GM21576 (cell line): ENCODE measurements at regions not wholly inside any gene's neighbourhood (a gene's known extent, or its start where the extent isn't known, plus 50 kb on each side); places are given as distances from the start of the nearest gene placed in this dataset.
"Not testable (repeated sequence)": the region's sequence is repeated elsewhere in the genome, so short reads cannot be mapped to it uniquely, and the experiment has no call there.

Experiments
- ATAC-seq: cut with Tn5 transposase; IDR thresholded peaks from one replicate; pipeline ENCODE4 v1.9.1; 2021; ENCODE audit warnings: mild to moderate bottlenecking, moderate library complexity; ENCODE audit not compliant: unreplicated experiment

- ATAC-seq = no peak
These were observed 130.0 kb downstream of the C9orf152 start for GRCh38 chr9:110077925-110078324.

DNA sequence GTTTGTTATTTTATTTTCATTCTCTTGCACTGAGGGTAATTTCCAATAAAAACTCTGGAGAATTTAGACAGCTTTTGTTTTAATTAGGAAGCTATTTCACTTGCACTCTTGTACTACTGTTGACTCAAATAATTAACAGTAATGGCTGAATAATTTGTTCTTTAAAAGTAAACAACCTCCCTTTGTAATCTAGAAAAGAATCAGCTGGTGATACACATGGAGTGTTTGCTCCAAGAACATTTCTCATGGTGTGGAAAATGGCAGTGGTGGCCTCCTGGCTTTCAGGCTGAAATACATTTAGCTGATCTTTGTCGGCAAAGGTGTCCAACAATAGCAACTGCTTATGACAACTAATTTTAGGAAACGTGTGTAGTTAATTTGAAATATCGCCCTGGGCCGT lies 129.4 kb downstream of the C9orf152 start:
- ATAC-seq = no peak

- ATAC-seq = no peak
These were observed 126.6 kb downstream of the C9orf152 start for GRCh38 chr9:110081395-110081794.

DNA sequence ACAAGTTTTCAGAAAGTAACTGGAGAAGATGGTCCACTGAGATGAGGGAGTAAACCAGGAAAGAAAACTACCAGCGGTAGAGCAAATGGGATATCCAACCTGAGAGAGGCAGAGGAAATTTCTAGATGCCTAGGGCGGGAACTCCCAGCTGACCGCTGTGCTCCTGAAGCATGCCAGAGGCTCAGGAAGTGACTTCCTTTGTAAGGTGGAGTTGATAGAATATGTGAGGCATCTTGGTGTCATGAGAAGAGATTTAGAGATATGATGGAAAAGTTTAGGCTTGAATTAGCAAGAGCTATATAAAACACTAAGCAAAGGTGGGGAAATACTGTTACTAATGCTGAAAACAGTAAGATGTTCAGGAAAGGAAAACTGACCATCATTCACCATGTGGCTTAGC lies 124.1 kb downstream of the C9orf152 start:
- ATAC-seq = no peak

GRCh38 chr9:110086537-110086936 lies 121.4 kb downstream of the C9orf152 start:
- ATAC-seq = no peak

DNA sequence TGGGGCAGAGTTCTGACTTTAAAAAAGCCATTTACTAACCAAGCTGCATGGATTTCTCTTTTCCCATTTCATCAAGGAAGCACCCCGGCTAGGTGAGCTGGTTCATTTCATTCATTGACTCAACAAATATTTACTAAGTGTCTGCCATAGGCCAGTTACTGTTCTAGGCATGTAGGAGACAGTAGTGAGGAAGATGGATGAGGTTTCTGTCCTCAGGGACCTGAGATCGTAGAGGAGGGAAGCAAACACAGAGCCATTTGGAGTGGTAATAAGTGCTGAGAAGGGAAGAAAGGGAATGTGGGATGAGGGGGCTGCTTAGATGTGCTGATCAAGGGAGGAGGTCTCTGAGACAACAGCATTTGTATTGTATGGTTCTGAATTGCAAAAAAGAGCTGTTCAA lies 120.4 kb downstream of the C9orf152 start:
- ATAC-seq = no peak

DNA sequence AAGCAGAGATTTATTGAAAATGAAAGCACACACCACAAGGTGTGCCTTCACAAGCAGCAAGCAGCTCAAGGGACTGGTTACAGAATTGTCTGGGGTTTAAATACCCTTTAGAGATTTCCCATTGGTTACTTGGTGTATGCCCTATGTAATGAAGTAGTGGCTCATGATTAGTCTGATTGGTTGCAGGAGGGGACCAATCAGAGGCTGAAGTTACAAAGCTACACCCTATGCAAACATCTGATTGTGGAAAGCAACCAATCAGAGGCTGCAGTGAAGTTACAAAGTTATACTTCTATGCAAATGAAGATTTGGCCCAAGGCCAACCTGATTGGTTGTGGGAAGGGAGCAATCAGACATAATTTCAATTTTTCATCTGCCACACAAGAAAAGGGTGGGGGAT lies 119.9 kb downstream of the C9orf152 start:
- ATAC-seq = no peak

- ATAC-seq = no peak
These were observed 118.1 kb downstream of the C9orf152 start for GRCh38 chr9:110089681-110090370.

- ATAC-seq = no peak
These were observed 115.2 kb downstream of the C9orf152 start for GRCh38 chr9:110092792-110093191.

GRCh38 chr9:110093417-110093816 lies 114.5 kb downstream of the C9orf152 start:
- ATAC-seq = no peak

- no peak for ATAC-seq
These were observed 114.1 kb downstream of the C9orf152 start for GRCh38 chr9:110093871-110094270.

GRCh38 chr9:110095161-110095595 lies 112.8 kb downstream of the C9orf152 start:
- ATAC-seq = no peak

DNA sequence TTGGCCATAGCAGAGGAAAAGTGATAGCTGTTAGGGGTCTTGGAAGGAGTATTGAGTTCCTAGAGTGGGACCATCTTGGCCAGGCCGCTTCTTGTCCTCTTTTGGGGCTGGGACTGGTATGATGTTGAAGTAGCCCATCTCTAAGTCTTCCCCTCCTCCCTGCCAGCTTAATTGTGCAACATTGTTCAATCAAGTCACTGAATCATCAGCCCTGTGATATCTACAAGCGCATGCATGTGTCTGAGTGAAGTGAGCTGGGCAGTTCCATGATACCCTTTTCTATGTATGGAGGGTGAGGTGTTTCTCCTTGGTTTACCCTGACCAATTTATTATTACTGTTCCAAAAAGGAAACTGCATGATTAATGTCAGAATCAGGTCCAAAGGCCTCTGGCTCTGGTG lies 112.2 kb downstream of the C9orf152 start:
- no peak for ATAC-seq

DNA sequence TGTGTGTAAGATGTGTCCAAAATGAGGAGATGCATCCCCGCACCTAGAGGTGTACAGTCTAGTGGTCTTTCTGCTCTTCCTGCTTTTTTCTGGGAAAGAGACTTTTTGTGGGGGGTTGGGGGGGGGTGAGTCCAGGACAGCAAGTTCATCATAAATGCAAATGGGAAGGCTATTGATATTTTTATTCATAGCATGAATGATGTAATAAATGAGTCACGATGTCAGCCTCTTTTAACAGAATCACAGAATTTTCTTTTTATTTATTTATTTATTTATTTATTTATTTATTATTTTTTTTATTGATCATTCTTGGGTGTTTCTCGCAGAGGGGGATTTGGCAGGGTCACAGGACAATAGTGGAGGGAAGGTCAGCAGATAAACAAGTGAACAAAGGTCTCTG lies 111.3 kb downstream of the C9orf152 start:
- ATAC-seq = not testable (repeated sequence)

- no peak for ATAC-seq
These were observed 108.5 kb downstream of the C9orf152 start for GRCh38 chr9:110099236-110100095.

GRCh38 chr9:110101531-110102161 lies 106.3 kb downstream of the C9orf152 start:
- ATAC-seq = peak; percentile 73

- ATAC-seq = no peak
These were observed 104.7 kb downstream of the C9orf152 start for GRCh38 chr9:110103257-110103656.

GRCh38 chr9:110104261-110104809 lies 103.6 kb downstream of the C9orf152 start:
- ATAC-seq = no peak

- no peak for ATAC-seq
These were observed 102.9 kb downstream of the C9orf152 start for GRCh38 chr9:110105107-110105506.

- ATAC-seq = no peak
These were observed 101.3 kb downstream of the C9orf152 start for GRCh38 chr9:110106661-110107060.

- ATAC-seq = peak; percentile 14
These were observed 98.4 kb downstream of the C9orf152 start for GRCh38 chr9:110109333-110110092.
